Ishikawa (cell line): ENCODE measurements at regions not wholly inside any gene's neighbourhood (a gene's known extent, or its start where the extent isn't known, plus 50 kb on each side); places are given as distances from the start of the nearest gene placed in this dataset.

Experiments
- CEBPB ChIP-seq: IDR thresholded peaks from 2 replicates; pipeline ENCODE4 v1.6.1; 2012
- CREB1 ChIP-seq: IDR thresholded peaks from 2 replicates; pipeline ENCODE4 v1.6.1; 2012; ENCODE audit warnings: low read depth
- EGR1 ChIP-seq: IDR thresholded peaks from 2 replicates; pipeline ENCODE4 v1.6.1; 2012
- EP300 ChIP-seq: IDR thresholded peaks from 2 replicates; pipeline ENCODE4 v1.6.1; 2012; ENCODE audit warnings: borderline replicate concordance
- FOXM1 ChIP-seq: IDR thresholded peaks from 2 replicates; pipeline ENCODE4 v1.6.1; 2012; ENCODE audit warnings: low read depth, borderline replicate concordance
- MAX ChIP-seq: IDR thresholded peaks from 2 replicates; pipeline ENCODE4 v1.6.1; 2012
- NFIC ChIP-seq: IDR thresholded peaks from 2 replicates; pipeline ENCODE4 v1.6.1; 2012
- RAD21 ChIP-seq: IDR thresholded peaks from 2 replicates; pipeline ENCODE4 v1.6.1; 2012; ENCODE audit warnings: low read depth
- REST ChIP-seq: IDR thresholded peaks from 2 replicates; pipeline ENCODE4 v1.6.1; 2012; ENCODE audit warnings: low read depth, mild to moderate bottlenecking
- TAF1 ChIP-seq: IDR thresholded peaks from 2 replicates; pipeline ENCODE4 v1.6.1; 2012; ENCODE audit warnings: low read depth, mild to moderate bottlenecking
- TCF12 ChIP-seq: IDR thresholded peaks from 2 replicates; pipeline ENCODE4 v1.6.1; 2012; ENCODE audit warnings: low read depth
- TEAD4 ChIP-seq: IDR thresholded peaks from 2 replicates; pipeline ENCODE4 v1.6.1; 2012
- USF1 ChIP-seq: IDR thresholded peaks from 2 replicates; pipeline ENCODE4 v1.6.1; 2012
- YY1 ChIP-seq: IDR thresholded peaks from 2 replicates; pipeline ENCODE4 v1.6.1; 2012; ENCODE audit warnings: low read depth

GRCh38 chr22:22148905-22149304 is 95.7 kb upstream of the VPREB1 start:
- TF ChIP-seq EP300, result no peak
- no peak for TF ChIP-seq MAX
- no peak for TF ChIP-seq YY1
- no peak for TF ChIP-seq USF1

- no peak for TF ChIP-seq RAD21
- TF ChIP-seq MAX, result no peak
- TF ChIP-seq TAF1, result no peak
- TF ChIP-seq CREB1, result no peak
- no peak for TF ChIP-seq YY1
- no peak for TF ChIP-seq CEBPB
- TF ChIP-seq TEAD4, result no peak
- TF ChIP-seq USF1, result no peak
- no peak for TF ChIP-seq FOXM1
These were observed 99.7 kb upstream of the VPREB1 start for GRCh38 chr22:22144858-22145257.

GRCh38 chr22:22143448-22143847 is 101.1 kb upstream of the VPREB1 start:
- TF ChIP-seq FOXM1 (no peak), YY1 (no peak), NFIC (no peak), EGR1 (no peak), MAX (no peak)

GRCh38 chr22:22142661-22143060 is 101.9 kb upstream of the VPREB1 start:
- TF ChIP-seq REST (no peak), YY1 (no peak), FOXM1 (no peak), RAD21 (no peak), NFIC (no peak), USF1 (no peak), TAF1 (no peak), CEBPB (no peak), EGR1 (no peak), MAX (no peak), EP300 (no peak), TEAD4 (no peak), TCF12 (no peak)

GRCh38 chr22:22141771-22142591 is 102.6 kb upstream of the VPREB1 start:
- TF ChIP-seq YY1 (no peak), FOXM1 (no peak)

GRCh38 chr22:22141031-22141430 is 103.6 kb upstream of the VPREB1 start:
- no peak for TF ChIP-seq TEAD4
- no peak for TF ChIP-seq YY1
- no peak for TF ChIP-seq EP300
- no peak for TF ChIP-seq CEBPB
- TF ChIP-seq MAX, result no peak
- TF ChIP-seq RAD21, result no peak

- TF ChIP-seq YY1, result no peak
- no peak for TF ChIP-seq EP300
- TF ChIP-seq USF1, result no peak
- no peak for TF ChIP-seq TEAD4
- TF ChIP-seq TCF12, result no peak
- TF ChIP-seq CEBPB, result no peak
- TF ChIP-seq FOXM1, result no peak
- no peak for TF ChIP-seq RAD21
- TF ChIP-seq REST, result no peak
- no peak for TF ChIP-seq CREB1
- no peak for TF ChIP-seq TAF1
These were observed 105.2 kb upstream of the VPREB1 start for GRCh38 chr22:22139364-22139763.
